Breast epithelium (tissue), 3 donors: ENCODE measurements at regions not wholly inside any gene's neighbourhood (a gene's known extent, or its start where the extent isn't known, plus 50 kb on each side); places are given as distances from the start of the nearest gene placed in this dataset.

Experiments used
- CTCF ChIP-seq, 3 donors: fragments of 450-650 bp; IDR thresholded peaks; one replicate each; pipeline ENCODE4 v1.5.1; 2016 to 2017; ENCODE audit warnings: antibody characterized with exemption in 3 of 3, mild to moderate bottlenecking in 3 of 3, moderate library complexity in 3 of 3
- POLR2A ChIP-seq: fragments of 450-650 bp; IDR thresholded peaks from one replicate; pipeline ENCODE4 v1.6.1; 2016; ENCODE audit warnings: antibody characterized with exemption, mild to moderate bottlenecking, moderate library complexity
- POLR2AphosphoS5 ChIP-seq, 3 donors: sonication (generic); formaldehyde crosslinking; IDR thresholded peaks; one replicate each; pipeline ENCODE4 v1.6.1; 2017; ENCODE audit warnings: antibody characterized with exemption in 3 of 3

DNA sequence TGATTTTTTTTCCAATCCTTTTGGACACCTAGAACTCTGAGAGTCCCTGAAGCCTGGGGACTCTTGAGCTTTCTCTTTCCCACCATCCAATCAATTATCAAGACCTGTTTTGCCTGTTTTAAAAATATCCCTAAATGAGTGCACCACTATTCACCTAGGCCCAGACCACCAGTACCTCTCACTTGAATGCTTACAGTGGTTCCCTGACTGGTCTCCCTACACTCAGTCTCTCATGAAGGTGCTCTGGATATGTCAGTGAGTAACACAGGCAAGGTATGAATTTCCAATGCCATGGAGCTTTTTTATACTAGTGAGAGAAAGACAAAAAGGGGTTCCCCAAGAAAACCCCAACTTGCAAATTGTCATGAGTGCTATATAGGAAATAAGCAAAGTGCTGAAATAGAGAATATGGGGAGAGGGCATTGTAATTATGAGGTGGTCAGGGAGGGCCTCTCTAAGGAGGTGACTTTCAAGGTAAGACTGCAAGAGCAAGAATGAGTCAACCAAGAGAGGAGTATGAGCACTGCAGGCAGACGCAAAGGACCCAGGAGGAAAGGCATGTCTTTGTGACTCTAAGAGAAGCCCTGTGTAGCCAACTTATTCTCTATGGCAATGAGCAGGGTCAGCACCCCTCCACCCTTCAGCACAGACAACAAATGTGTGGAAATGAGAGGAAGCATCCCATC is 85.3 kb upstream of the MBIP start:
- TF ChIP-seq CTCF (IDR thresholded peaks at IDR 0.05) (no peak), POLR2AphosphoS5 (IDR thresholded peaks at IDR 0.05) (no peak), POLR2A (no peak)
